ENCODE measurements at regions not wholly inside any gene's neighbourhood (a gene's known extent, or its start where the extent isn't known, plus 50 kb on each side); places are given as distances from the start of the nearest gene placed in this dataset.
"Not testable (repeated sequence)": the region's sequence is repeated elsewhere in the genome, so short reads cannot be mapped to it uniquely, and the experiment has no call there.

GRCh38 chr10:78464118-78464855, 430.6 kb downstream of the RPS24 start:
- DNase-seq, result no peak

GRCh38 chr10:78464856-78465267, 431.2 kb downstream of the RPS24 start:
- DNase-seq, result no peak

- DNase-seq, result no peak
Observed at GRCh38 chr10:78465431-78465830, 431.8 kb downstream of the RPS24 start.

- no peak for DNase-seq
Observed at GRCh38 chr10:78467496-78468106, 433.9 kb downstream of the RPS24 start.

GRCh38 chr10:78468731-78469130, 435.1 kb downstream of the RPS24 start:
- DNase-seq, result not testable (repeated sequence)

GRCh38 chr10:78470267-78471103, 436.8 kb downstream of the RPS24 start:
- DNase-seq, result no peak

GRCh38 chr10:78471326-78471722, 437.7 kb downstream of the RPS24 start:
- no peak for DNase-seq

GRCh38 chr10:78471723-78472550, 438.3 kb downstream of the RPS24 start:
- DNase-seq, result no peak

GRCh38 chr10:78472551-78472890, 438.9 kb downstream of the RPS24 start:
- DNase-seq, result no peak

- DNase-seq, result no peak
Observed at GRCh38 chr10:78473006-78473405, 439.3 kb downstream of the RPS24 start.

GRCh38 chr10:78474743-78475142, 441.1 kb downstream of the RPS24 start:
- no peak for DNase-seq

GRCh38 chr10:78475437-78475836, 441.8 kb downstream of the RPS24 start:
- no peak for DNase-seq

- DNase-seq, result no peak
Observed at GRCh38 chr10:78476156-78476555, 442.5 kb downstream of the RPS24 start.

- no peak for DNase-seq
Observed at GRCh38 chr10:78476844-78477243, 443.2 kb downstream of the RPS24 start.

GRCh38 chr10:78478919-78479318, 445.3 kb downstream of the RPS24 start:
- DNase-seq, result no peak

- DNase-seq, result no peak
Observed at GRCh38 chr10:78479467-78479866, 445.8 kb downstream of the RPS24 start.

GRCh38 chr10:78481842-78482241, 448.2 kb downstream of the RPS24 start:
- DNase-seq, result no peak

GRCh38 chr10:78483641-78484040, 450.0 kb downstream of the RPS24 start:
- DNase-seq, result no peak

GRCh38 chr10:78489034-78489433, 455.4 kb downstream of the RPS24 start:
- DNase-seq, result no peak

- DNase-seq, result no peak
Observed at GRCh38 chr10:78491812-78492211, 458.1 kb downstream of the RPS24 start.

GRCh38 chr10:78492424-78492823, 458.8 kb downstream of the RPS24 start:
- DNase-seq, result no peak

- DNase-seq, result no peak
Observed at GRCh38 chr10:78494179-78494578, 460.5 kb downstream of the RPS24 start.

Data from CD4-positive, alpha-beta T cell treated with Interleukin-15 for 1 hour (primary cell).